HCEC 1CT (cell line): ENCODE measurements at regions not wholly inside any gene's neighbourhood (a gene's known extent, or its start where the extent isn't known, plus 50 kb on each side); places are given as distances from the start of the nearest gene placed in this dataset.

Experiments used
- DNase-seq: peaks from one replicate; pipeline ENCODE4 v3.0.0-alpha.2; 2017

DNA sequence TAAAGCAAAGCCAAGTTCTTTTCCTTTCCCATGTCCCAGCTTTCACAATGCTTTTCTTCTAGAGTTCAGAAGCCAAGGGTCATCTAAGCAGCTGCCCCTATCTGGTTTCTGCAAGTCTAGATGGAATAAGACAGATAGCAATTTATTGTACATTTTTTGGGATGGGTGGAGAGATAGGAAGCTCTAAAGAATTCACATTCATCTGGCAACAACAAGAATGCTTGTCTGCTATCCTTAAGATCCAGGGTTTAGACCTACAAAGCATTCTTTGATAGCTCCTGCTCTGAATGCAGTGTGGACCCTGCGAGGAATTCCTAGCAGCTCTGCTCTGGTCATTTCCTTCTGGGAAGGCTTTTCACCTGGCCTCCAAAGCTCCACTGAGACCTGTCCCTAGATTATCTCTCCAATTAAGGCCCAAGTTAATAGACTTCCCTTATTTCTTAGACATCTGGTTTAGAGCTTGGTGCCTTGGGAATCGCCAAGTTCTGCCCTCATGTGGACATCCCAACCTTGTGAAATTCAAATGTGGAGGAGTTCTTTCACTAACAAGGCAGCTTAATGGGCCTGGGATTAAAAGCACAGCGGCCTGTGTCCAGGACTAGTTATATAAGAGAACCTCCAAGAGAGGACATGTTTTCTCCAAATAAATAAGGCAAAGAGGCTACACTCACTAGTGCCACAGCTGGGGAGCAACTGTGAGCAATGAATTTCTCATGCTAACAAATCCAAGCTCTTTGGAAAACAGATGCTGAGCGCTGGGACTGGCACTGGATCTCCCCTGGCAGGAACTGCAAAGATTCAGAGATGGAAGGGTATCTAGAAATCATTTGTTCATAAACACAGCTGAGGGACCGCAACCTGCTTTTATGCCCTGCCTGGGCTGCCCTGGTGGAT lies 384.5 kb upstream of the DDHD1 start:
- DNase-seq: no peak

DNA sequence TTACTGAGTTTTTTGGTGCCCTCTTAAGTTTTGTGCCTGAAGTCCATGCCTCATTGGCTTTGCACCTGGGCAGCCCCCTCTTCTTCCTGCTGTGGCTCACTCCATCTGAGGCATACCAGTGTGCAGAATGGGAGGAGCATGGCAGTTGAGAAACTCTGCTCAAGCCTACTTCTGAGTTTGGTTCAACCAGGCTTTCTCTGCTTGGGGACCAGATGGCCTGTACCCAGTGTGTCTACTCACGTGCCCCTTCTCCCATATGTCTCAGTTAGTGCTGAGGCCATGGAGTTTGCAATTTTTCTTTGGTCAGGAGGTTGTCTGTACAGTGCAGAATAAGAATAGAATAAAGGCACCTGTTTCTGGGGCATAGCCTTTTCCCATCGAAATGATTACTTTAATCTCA lies 383.3 kb upstream of the DDHD1 start:
- DNase-seq: no peak

DNA sequence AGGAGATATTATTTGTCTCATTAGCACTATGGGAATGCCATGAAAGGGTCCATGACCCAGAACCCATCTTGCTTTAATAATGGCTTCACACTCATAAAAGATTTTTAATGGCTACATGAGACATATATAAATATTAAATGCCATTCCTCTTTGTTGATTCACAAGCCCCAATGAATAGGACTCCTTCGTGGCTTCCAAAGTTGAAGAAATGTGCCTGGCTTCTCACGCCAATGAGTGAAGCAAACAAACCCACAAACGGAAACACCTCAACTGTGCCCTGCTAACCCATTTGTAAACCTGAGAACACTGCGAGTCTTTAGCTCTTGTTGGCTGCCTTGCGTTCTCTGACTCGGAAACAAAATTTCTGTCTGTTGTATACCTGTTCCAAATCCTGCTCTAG lies 381.7 kb upstream of the DDHD1 start:
- no peak for DNase-seq

DNA sequence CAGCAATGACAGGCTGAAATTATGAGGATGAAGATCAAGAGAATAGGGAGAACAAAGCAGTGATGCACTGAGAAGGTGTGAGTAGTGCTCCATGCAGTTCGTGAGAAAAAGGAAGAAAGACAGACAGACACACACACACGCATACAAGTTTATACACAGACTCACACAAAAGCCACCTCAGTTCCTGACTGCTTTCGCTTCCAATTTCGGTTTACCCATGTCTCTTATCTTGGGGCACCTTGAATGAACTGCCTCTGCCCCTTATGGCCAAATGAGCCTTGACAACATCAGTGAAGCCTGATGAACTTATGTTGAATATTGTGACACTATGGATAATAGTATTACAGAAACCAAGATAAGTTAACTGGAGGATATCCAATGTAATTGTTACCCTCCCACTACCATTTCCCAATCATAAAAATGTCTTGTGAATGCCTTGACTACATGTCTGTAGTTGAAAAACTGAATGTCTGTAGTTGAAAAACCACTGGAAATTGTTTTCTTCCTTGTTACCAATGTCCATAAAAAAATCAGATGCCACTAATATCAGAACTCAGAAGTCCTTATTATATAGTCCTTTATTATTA lies 380.4 kb upstream of the DDHD1 start:
- no peak for DNase-seq

DNA sequence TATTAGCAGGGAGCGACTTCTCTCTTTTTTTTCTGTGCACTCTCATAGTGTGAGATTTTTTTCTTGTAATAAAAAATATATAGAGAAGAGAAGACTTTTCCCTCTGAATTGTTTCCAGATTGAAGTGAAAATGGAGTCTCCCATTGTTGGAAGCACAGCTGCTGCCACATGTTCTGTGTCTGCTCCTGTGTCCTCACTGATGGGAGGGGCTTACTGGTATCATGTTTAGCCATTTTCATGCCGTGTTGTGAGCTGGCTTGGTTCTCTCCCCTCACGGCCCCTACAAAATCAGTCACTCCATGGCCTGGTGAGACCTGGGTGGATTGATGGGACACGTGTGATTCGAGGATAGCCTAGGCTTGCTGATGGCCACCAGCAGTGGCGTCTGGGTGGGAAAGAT lies 379.7 kb upstream of the DDHD1 start:
- DNase-seq: no peak

DNA sequence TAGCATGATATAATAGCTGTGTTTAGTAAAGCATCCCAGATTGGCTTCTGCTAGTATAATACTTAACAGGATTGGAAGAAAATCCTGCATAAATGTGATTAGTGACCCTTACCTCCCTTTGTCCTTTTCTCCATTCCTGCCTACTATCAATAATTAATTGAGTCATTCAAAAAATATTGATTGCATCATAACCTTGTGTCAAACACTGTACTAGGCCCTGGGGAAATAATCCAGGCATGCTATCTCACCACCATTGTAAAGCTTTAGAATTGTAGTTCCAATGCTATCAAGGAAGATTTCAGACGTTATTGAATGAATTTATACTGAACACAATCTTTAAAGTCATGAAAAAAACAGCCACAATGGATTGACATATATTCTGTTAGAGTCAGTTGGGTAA lies 378.6 kb upstream of the DDHD1 start:
- no peak for DNase-seq

DNA sequence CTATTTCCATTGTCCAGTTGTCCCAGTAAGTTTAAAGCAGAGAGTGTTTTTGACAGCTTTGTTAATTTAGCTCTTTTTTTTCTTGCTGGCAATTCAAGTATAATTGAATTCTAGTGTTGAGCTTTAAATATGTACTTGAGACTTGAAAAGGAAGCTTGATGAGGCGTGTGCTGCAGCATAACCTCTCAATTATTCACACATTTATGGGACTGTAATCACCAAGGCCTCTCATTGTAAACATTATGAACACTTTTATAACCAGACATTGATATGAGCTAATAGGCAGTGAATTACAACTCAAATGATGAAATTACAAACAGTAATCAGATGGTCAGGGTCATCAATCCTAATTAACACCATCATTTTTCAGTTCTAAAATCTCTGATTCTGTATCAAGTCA lies 378.0 kb upstream of the DDHD1 start:
- DNase-seq: no peak

DNA sequence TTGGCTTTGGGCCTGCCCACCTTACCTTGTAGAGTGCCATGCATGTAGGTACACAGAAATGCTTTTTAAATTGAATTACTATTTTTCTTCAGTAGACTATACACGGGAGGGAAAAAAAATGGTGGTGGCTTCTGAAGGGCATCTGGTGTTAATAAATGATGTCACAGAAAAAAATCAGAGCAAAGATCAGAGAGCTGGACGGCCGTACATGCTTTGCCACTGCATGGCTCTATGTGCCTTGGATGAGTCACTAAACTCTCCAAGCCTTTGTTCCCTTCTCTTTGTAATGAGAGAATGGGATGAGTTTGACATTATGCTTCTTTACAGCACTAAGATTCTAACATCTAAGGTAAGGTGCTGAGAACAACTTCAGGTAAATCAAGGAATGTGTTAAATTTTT lies 376.4 kb upstream of the DDHD1 start:
- DNase-seq: no peak

DNA sequence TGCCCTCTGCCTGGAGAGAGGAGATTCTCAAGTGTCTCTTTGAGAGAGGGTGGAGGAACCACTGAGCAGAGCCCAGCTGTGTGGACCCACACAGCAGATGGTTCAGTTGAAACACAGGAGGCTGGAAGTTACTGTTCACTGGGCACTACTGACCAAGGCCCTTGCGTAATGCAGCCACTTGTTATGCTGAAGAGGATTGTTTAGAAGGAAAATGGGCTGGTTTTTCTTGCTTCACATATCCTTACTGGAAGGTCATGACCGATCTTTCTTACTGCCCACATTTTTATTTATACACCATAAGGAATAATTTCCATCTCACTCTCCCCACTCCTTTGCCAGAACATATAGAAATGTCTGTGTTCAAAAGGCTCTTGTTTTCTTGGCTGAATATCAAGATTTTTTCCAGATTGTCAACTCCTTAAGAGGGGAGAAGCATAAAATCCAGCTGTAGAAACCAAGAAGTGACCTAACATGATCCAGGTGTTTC lies 375.1 kb upstream of the DDHD1 start:
- DNase-seq: peak; percentile 35

DNA sequence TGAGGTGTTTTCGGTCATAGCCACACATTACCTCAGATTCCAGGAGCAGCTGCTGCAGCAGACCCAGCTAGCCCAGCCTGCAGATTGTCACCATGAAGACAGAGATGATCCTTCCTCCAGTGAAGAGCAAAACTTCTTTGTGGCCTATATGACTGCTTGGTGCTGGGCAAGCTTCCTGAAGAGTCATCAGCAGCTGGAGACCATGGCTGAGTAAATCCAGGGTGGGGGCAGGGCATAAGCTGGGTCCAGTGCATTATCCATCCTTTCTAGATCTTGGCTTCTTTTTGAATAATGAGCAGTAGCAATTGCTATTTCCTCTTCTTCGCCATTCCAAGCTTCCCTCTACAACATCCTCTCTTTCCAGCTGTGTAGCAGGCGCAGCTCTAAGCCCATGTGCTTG lies 373.1 kb upstream of the DDHD1 start:
- no peak for DNase-seq

DNA sequence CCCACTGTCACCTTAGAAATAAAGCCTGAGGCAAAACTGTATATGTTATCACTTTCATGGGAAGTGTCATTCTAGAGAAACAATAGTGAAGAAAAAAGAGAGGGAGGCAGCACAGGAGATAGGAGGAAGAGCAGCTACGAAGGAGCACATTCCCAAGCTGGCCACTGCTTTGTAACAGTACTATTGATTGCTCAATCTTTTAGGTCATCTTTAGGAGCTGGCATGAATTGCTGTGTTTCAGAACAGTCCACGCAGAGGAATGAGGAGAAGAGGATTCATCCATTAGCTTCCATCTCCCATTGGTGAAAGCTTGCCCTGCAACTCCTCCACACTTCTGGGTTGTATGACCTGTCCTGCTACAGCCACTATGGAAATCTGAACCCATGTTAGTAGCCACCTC lies 372.5 kb upstream of the DDHD1 start:
- DNase-seq: peak; percentile 23

DNA sequence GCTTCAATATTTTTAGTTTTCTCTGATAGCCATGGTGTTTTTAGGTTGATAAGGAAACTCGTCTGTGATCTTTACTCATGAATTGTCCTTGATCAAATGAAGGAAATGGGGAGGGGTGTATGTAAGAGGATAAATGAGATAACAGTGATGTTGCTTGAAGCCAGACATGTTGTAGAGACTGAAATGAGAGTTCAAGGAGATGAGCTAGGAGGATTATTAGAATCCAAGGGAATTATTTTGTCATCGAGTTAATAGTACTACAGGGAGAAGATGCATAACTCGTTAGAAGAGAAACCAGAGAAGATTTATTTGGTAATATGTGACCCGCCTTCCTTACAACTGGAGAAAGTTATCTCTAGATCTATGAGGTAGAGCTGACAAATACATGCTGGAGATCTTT lies 371.3 kb upstream of the DDHD1 start:
- no peak for DNase-seq

DNA sequence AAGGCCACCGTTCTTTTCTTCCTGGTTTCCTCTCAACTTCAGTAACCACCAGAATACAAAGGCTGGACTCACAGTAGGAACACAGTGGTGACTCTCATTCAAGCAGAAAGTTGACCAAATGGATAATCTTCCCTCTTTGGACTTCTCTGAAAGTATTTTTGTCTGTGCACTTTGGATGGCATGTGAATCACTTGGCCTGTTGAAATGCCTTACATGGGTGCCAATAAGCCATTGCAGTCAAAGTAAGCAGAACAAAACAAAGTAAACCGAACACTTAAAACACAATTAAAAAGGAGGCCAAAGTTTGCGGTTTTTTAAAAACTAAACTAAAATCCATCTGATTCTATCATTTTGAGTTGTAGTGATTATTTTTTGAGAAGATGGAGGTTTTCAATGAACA lies 370.1 kb upstream of the DDHD1 start:
- DNase-seq: no peak

DNA sequence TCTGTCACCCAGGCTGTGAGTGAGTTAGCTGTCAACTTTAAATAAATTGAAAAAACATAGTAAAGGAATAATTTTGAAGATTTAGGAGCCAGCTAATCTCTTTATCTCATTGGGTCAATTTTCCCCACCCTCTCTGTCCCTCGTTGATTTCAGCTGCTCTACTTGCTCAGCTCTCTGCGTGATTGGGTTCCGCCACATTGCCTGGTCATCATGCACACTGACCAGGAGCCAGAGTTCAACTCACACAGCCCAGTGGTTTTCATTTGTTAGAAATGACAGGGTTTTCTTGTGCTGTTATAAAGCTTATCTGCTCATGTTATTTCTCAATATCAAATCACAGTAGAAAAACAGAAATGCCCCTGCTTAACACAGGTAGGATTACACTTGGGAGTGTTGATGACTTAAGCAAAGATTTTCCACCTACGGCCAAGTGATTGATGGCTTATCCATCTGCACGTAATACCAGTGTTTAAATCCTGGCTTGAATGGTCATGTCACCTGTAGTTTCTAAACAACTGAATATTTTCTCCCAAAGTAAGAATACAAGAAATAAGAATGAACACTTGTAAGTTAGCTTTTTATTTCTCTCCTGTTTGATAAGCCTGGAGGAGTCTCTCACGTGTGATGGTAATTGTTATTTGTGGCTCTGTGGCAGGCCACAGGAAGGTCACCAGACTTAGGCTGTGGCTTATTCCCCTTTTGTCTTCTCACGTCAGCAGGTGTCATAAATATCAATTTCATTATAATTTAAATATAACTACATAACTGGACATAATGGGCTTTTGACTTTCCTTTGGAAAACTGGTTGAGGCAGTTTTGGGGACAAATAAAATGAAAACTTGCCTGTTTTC lies 367.2 kb upstream of the DDHD1 start:
- DNase-seq: no peak

DNA sequence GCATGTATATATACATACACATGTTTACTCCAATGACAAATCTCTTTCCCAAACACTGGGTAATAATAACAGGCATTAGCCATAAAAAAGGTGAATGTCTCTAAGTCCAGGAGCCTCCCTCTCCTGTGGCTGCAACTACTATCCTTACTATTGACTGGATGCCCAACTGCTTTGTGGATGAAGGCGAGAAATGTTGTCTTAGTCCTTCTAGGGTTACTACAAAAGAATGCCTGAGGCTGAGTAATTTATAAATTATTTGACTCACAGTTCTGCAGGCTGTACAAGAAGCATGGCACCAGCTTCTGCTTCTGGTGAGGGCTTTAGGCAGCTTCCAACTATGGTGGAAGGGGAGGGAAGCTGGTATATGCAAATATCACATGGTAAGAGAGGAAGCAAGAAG lies 366.0 kb upstream of the DDHD1 start:
- DNase-seq: peak; percentile 56

DNA sequence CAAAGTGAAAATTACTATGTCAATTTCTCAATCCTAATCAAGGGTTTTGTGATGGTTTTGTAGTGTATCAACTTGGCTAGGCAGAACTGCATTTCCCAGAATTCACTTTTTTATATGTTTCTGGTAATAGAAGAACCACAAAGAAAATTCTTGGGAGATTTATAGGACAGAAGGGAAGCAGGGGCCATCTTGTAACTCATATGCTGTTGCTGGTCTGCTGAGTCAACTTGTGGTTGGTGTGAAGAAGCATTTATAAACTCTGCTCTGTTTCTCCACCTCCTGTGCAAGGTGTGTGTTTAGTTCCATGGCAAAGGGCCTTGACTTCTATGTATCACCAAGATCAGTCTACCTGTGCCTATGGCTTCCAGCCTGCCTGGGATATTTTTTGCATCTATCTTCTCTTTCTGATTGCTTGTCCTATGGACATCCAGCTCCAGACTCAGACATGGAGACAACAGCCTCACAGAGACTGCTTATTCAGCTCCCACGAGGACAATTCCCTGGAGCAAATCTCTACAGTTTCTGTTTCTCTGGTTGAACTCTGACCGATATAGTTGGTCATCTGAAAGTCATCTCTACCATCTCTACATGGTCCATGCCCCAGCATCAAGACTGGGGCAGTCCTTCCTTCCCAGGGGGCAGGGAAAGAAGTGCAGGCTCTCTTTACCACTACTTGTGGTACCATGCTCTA lies 364.3 kb upstream of the DDHD1 start:
- peak; percentile 37 for DNase-seq

DNA sequence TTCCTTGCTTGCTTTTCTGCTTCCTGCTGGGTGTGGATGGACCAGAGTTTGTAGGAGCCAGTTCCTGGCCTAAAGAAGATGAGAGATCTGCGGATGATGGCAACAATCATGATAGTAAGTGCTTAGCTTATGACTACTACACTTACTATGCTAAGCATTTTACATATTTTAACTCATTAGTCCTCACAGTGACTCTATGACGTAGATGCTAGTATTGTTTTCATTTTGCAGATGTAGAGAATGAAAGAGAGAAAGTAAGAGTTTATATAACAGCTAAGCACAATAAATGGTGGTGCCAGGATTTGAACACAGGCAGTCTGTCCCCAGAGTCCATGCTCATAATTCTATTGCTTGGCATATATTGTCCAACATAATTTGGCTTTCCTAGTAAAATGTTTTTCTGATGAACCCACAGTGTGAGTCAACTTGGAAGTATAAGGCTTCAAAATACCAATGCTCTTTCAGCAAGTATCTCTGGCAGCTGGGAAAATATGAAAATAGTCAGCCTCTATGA lies 363.2 kb upstream of the DDHD1 start:
- peak; percentile 76 for DNase-seq

DNA sequence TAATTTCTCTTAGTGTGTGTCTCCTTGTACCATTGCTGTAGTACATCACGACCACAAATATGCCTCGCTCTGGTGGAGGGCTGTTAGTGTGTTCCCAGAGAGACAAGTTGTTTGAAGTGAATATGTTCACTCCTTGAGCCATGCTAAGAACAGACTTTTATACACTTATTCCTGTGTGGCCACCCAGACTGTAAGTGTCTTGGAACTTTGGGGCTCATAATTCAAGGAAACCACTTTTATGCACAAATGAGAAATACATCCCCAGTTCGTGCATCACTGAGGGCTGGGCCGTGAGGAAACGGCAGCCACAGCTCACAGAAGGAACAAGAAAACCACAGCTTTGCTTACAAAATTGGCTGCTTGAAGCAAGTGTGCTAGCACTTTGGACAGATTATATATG lies 362.2 kb upstream of the DDHD1 start:
- DNase-seq: no peak

DNA sequence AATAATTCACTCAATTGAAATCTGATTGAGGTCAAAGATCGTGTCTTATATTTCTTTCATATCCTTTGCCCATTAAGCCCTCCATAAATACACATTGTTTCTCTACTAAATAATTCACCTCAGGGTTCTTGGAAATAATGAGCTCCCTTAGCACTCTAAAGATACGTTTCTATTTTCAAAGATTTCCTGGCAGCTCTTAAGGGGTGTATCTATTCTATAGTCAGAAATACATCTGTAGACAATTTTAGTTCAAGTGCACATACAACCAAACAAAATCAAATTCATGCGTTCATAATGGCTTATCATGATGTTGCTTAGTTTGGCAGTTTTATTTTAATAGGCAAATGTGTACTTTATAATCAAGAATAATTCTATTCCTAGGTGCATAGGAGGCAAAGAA lies 361.1 kb upstream of the DDHD1 start:
- DNase-seq: no peak

DNA sequence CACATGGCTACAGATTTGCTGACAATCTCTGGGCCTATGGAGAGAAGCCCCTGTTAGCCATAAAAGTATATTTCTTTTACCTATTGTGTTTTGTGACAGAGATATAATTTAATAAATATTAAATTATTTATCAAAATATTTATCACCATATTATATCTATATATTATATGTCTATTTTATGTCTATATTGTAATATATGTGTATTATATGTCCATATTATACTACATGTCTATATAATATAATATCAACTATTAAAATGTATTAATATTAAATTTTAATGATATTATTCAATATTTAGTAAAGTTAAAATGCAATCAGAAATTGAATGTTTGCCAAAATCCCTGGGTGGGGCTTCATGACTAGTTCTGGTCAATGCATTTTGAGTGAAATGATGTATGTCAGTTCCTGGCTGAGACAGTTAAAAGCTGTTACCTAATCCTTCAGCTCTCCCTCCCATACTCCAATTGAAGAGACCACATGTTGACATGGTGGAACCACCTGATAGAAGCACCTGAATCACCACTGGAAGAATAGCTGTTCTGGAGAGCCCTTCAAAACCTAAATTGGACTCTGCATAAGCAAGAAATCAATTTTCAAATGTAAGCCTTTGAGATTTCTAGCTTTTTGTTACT lies 357.3 kb upstream of the DDHD1 start:
- DNase-seq: no peak

DNA sequence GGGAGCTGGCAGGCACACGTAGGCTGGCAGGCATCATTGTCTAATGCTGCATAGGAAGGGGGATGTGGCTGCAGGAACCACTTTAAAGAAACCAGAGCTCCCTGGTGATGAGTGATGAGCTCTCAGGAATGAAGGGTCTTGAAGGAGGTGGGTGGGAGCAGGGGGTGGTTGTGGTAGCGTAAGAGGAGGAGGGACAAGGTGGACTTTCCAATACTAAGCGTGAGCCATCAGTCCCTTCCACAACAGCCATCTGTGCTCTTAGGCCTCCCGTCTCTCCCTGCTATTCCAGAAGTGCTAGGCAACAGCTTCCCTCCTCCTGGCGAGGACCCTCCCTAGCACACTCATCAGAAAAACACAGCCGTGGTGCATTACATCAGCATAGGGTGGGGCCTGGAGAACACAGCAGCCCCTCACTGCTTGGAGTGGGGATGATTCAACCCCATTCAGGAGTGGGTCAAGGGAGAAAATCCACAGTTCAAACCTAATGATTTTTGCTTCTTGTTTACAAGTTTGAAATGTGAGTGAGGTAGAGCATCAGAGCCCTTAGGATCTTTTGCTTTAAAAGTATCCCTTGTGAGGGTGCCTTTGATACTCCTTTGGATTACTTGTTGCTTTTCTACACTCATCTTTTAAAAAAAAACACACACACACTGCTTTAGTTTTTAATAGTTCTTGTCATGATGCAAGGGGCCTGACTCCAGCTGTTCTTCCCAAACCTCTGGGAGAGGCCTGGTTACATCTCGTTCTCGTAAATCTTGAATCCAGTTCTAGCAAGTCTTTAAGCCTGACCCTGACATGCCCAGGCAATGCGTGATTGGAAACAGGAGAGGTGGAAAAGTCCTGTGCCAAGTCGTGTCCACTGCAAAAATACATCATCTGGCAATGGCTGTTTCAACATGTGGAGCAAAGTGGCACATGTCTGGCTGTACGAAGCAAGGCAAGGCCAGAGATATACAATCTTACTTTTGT lies 356.4 kb upstream of the DDHD1 start:
- DNase-seq: peak; percentile 13
